SIG-M5 treated with dmso at 0.1 percent for 504 hours (cell line): ENCODE measurements at regions not wholly inside any gene's neighbourhood (a gene's known extent, or its start where the extent isn't known, plus 50 kb on each side); places are given as distances from the start of the nearest gene placed in this dataset.

ENCODE experiments used
- DNase-seq: peaks from one replicate; lab custom pipeline; 2025; ENCODE audit not compliant: unreplicated experiment; lab: John Stamatoyannopoulos, UW

DNA sequence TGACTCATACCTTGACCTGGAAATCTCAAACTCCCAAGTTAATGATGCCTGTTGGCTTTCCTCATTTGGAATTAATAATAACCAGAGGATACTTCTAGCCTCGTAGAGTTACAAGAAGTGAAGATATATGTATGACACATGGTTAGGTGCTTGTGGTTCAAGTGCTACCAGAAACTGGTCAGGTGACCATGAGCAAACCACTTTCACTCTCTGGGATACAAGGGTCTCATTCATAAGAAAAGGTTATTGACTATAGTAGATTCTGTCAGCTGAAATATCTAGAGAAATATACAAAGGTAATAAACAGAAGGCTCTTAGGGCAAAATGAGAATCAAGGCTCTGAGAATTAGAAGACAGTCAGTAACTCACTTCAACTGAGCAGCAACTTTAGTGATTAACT, 233.3 kb downstream of the KCNA4 start:
- no peak for DNase-seq

DNA sequence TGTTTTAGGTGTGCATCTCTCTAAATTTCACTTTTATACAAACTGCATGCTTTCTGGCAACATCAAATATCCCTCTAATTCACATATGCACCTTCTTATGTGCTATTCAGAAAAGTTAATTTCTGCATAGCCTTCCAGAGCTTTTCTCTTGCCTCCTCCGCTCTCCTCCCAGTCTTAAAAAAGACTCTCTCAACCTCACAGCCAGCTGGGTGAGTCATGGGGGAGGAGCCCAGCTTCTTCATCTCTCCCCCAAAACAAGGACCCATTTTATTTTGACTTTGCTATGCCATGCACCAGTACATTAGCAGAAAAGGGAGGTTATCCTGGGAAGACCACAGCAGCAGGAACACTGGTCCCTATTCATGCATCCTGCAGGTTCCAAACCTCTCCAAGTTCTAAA, 234.4 kb downstream of the KCNA4 start:
- DNase-seq = no peak

DNA sequence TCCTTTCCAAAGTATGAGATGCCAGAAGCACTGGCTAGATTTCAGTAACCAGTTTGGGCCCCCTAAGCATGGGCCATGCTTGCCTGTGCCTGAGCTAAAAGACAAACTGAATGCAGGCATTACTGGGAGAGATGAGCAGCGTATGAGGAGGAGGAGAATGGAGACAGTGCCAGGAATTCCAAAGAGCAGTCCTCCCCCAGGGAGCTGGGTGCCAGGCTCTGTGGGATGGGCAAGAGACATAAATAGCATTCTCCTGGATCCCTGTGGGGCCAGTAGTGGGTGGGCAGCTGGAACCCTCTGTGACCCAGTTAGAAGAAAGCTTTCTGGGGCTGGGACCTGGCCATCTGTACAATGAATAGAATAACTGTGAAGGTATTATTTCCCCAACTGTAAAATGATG, 235.6 kb downstream of the KCNA4 start:
- DNase-seq = no peak

DNA sequence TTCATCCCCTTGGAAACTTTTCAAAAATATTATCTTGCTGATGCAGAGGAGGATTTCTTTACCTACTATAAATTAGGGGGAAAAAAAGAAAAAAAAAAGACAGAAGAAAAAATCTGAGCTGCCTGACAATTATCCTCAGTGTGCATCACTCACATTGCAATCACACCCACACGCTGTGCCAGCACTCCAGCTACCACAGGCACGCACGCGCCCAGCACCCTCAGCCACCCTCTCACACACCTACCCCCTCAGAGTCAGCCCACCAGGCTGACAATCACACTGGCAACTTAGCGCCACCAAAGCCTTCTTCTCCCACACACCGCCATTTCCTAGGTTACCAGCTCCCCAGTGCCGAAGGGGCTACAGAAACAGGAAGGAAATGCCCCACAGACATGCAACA, 236.1 kb downstream of the KCNA4 start:
- no peak for DNase-seq

DNA sequence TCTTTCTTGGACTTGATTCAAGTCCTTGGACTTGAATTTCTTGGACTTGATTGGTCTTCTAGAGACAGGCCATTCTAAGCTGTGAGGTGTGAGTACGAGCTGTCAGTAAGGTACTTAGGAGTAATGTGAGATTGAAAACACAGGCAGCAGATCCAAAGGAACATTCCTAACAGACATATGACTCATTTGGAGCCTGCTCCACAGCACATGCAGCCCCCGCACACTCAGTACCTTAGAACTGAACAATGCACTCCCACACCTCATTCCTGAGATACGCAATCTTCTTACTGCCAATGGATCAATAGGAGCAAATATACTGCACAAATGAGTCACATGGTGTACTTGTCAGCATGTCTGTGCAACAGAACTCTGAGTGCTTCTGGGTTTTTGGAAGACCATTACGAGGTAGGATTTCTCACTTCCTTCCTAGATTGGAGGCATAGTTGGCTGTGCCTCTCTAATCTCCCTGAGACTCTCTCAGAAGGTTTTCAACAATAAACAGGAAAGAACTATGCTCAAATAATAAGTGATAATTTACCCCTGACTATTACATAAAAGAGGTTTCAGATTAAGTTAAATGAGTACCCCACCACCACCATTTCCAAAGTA, 243.1 kb downstream of the KCNA4 start:
- DNase-seq = no peak

DNA sequence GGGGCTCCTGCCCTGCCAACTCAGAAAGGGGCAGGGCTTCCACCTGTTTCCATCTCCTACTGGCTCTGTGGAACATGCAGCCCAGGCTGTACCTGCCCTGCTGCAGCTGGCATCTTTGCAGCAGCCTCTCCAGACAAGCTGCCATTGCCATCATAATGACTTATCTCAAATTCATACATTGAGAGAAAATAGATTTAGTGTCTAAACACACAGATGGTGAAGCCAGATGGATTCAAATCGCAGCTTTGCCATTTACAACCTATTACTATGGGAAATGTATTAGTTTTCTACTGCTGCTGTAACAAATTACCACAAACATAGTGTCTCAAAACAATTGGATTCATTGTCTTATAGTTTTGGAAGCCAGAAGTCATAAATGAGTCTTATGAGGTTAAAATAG, 260.0 kb downstream of the KCNA4 start:
- DNase-seq = no peak

DNA sequence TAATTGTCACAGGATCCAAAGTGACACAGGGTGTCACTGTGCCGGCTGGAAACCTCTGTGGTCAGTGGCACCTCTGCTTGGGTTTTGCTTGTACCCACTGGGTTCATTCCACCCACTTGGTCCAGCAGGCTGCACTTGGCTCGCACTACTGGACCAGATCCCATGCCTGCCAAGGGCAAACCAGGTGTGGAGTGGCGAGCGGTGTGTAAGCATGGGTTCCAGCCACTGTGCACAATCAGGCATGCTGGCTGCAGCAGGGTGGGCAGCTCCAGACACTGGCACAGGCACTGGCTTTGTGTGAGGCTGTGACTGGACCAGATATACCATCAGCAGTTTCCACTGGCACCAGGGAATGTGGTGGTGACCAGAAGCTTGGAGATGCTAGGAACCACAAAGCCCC, 261.4 kb downstream of the KCNA4 start:
- no peak for DNase-seq

DNA sequence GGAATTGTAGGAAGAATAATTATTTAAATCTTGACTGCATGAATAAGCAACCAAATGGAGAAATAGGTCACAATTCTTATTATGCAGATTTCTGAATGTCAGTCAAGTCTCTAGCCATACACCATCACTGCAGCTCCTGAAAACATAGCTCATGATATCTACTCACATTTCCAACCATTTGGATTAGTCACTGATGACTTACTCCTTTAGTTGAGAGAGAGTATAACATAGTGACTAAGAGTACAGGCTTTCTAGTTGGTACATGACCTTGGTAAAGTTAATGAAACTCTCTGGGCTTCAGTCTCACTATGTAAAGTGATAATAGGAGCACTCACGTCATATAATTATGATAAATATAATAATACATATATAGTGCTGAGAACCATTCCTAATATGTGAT, 265.2 kb downstream of the KCNA4 start:
- no peak for DNase-seq

DNA sequence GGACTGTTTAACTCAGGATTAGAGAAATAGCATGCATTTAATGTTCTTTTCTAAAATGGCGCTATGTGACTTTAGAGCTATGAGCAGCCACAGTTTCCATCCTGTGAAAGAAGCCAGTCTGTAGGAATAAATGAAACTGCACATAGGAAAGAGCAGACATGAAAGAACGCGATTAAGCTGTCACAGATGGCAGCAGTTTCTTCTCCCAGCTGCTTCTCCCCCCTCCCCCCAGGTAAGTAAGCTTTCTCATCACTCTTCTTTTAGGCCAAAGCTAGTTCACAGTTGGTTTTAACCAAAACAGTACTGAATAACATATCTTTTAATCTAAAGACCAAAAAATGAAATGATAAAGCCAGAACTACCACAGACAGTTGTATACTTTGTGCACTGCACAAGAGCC, 266.4 kb downstream of the KCNA4 start:
- DNase-seq = no peak

DNA sequence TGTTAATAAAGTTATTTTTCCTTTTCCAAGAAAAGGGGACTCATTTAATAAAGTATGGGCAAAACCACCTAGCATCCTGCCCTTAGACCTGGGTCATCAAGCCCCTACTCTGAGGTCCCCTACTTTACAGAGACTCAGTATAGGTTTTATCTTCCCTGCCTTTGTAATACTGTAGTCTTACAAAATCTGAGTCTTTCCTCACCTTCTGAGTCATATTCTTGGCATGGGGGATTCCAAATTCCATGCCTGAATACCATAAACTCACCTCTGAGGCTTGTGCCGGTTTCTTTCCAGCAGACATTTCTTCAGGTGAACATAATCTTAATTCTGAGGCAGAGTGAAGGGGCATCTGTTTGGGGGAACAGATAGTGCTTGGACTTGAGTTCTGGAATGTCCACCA, 282.5 kb downstream of the KCNA4 start:
- DNase-seq = no peak

DNA sequence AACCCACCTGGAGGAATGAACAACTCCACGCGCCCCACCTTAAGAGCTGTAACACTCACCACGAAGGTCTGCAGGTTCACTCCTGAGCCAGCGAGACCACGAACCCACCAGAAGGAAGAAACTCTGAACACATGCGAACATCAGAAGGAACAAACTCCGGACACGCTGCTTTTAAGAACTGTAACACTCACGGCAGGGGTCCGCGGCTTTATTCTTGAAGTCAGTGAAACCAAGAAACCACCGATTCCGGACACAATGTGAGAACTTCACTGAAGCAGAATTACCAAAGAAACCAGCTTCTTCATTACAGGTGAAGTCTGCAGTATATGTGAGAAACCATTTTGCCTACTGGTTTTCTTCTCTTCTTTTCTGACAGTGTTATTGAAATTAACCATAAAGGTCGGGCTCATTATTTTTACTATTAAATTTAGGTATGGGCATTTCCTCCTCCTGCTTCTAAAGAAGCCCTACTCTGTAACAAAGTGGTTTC, 303.0 kb downstream of the KCNA4 start:
- no peak for DNase-seq

DNA sequence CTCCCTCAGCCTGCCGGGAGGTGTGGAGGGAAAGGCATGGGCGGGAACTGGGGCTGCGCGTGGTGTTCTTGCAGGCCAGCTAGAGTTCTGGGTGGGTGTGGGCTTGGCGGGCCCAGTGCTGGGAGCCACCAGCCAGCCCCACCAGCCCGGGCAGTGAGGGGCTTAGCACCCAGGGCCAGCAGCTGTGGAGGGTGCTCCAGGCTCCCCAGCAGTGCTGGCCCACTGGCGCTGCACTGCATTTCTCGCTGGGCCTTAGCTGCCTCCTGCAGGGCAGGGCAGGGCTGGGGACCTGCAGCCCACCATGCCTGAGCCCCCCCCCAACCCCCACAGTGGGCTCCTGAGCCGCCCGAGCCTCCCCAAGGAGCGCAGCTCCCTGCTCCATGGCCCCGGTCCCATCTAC, 304.2 kb downstream of the KCNA4 start:
- no peak for DNase-seq

DNA sequence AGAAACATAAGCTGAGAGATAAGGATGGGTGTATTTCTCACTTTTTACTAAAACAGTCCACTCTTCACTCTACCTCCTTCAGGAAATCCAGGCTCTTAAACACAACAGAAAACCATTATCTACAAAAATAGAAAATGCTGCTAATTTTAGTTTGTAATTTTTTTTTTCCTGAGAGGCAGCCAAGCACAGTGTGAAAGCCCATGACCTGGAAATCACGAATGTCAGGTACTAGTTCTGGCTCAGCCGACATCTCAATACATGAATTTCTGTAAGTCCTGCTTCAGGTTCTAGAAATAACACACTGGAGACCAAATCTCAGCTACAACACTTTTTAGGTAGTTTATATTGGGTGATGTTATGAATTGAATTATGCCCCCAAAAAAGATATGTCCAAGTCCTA, 308.9 kb downstream of the KCNA4 start:
- no peak for DNase-seq

DNA sequence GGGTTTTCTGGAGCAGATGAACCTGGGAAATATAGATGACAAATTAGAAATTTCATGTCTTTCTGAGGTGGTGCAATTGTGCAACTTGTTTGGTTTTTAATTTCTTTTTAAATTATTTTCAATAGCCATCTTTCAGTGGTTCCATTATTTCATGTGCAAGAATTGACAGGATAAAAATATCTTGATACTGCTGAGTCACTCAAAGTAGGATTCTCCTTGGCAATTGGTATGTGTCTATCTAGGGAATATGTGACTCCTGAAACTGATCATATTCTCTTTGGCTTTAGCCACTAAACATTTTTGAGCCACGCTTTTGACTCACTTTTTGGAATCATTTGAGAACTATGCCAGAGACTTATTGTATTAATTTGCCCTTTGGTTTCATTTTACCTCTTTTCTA, 331.5 kb downstream of the KCNA4 start:
- no peak for DNase-seq

DNA sequence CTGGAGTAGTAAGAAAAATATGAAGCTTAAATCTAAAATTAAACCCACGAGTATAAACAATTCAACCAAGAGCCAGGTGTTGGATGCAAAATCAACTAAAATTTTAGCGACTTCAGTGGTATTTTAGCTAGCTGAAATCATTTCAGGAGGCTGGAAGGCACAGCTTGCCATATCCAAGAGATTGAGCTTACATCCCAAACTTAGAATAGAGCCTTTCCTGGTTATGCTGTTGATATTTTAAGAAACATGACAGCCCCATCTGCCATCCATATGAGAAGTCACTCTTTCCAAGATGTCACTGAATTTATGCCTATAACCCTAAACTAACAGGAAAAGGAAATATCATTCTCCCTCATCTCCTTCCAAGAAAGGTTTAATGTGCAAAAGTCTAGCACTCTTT, 334.0 kb downstream of the KCNA4 start:
- no peak for DNase-seq

DNA sequence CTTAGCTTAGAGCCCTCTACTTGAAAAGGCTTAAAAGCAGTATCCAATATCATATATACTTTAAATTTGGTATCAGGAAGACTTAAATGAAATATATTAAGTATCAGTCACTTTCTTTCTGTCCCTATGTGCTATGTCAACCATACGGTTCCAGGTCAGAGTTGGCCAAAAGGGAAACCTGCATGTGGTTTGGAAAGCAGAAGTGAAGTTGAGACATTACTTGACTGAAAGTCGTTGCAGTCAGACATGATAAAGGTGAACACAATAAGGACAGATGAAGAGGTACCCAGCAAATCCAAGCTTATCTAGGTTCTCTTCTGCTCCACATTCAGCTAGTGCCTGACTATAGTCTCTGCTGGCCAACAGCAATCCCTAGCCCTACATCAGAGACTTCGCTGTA, 336.8 kb downstream of the KCNA4 start:
- DNase-seq = no peak

DNA sequence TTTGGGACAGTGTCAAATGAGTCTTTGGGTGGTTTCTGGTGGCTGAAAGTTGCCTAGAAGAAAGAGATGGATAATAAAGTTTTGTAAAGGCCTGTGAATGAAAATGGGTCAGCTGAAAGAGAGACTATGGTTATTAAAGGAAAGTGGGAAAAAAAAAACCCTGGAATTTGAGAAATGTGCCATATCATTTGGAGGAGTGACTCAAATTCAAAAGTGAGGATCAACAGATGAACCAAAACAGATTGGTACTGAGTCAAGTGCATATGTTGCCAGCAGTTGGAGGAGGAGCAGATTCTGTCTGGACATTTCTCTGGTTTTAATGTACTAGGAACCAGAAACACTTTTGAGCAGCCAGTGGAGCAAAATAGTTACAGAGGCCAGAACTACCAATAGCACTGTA, 339.8 kb downstream of the KCNA4 start:
- DNase-seq = no peak

DNA sequence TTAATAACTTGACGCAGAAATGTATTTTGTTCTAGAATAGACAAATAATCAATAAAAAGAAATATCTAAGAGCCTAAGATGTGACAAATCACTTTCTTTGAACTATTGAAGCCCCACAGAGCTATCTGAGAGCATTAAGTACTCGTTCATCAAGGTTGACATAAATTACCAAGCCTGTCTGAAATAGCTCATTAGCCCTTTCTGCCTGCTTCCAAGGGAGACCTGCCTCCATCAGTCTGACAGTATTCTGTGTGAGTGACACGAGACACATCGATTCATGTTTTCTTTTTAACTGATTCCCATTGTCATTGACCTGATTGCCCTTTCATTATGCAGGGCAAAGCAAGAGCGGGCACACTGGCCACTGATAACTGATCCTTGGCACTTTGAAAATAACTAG, 347.5 kb downstream of the KCNA4 start:
- DNase-seq = no peak

DNA sequence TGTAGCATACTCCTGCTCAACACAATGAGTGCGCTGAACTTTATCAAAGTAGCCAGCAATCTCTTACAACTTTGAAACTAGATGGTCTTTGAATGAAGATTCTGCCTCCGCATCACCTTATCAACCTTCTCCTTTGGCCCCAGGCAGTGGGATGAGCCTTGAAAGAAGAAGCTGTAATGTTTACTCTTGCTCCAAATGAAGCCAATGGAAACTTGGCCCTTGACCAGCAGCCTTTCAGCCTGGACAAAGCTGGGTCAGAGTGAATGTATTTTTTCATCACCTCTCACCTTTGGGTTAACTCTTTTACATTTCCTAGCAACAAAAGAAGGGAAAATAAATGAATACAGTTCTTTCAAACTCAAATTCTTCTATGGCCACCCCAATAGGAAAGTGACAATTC, 359.1 kb downstream of the KCNA4 start:
- no peak for DNase-seq

DNA sequence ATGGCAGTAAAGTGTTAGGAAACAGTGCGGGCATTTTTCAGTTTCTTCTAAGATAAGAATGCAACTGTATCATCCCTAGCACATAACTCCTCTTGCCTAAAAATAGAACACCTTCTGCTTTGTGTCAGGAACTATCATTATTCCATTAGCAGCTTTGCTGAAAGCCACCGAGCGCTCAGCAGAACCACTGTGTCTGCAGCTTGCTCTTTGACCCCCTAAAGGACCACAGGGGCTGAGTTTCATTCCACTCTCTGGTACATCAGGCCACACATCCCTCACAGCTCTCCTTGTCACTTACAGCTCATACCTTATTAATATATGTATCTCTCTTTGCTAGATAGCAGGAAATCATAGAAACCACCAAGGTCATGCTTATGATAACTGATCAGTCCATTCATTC, 360.2 kb downstream of the KCNA4 start:
- DNase-seq = no peak

DNA sequence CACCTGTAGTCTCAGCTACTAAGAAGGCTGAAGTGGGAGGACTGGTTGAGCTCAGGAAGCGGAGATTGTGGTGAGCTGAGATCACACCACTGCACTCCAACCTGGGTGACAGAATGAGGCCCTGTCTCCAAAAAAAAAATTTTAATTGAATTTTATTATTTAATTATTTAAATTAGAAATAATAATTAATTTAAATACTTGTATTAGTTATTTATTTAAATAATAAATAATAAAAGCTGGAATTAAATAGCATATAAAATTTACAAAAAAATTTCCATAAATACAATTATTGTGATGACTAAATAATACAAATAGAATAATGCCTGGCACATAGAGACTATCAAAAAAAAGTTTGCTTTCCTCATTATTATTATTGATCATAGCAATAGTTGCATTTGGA, 371.5 kb downstream of the KCNA4 start:
- no peak for DNase-seq

DNA sequence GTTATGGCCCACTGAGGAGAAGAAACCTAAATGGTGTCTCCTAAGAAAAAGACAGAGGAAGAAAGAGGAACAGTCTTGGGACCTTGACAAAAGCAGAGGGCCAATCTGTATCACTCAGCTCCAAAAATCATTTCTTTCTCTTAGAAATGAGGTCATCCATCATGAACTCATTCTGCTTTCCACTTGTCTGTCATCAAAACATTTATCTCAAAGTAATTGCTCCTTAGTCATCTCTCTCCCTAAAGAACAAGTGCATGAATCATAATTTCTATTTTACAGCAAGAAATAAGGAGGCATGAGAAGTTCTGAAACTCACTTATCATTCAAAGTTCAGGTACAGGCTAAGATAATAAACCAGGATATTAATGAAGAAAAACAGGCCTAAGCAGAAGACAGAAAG, 375.6 kb downstream of the KCNA4 start:
- no peak for DNase-seq

DNA sequence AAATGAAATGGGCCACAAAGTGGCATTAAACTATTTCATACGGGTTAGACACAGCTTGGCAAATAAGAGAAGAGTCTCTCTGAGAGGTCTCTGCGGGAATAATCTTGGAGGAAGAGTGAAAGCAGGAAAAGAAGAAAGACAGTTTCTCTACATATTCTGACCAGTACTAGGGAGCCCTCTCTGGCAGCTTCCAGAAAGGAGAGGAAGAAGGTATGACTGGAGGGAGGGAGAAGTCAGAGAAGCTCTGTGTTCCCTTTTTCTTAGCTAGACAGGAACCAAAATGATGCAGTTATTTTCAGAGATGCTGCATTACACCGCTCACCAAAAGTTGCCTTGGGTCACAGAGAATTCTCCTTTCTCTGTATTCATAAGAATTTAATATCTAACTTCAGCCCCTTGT, 382.1 kb downstream of the KCNA4 start:
- no peak for DNase-seq

DNA sequence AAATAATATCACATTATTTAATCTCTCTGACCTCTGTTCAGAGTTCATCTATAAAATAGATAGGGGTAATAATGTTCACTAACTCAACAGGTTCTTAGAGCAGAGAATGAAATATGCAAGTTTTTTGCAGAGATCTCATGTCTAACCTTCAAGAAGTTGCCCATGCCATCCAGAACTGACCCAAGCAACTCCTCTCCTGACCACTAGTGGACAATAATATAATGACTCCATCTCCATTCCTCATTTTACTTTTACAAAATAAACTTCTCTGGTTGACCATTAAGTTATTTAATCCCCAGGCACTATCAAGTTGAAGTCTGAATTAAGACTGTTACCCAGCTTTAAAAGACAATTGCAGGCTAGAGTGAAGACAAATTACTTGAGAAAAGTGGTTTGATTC, 382.6 kb downstream of the KCNA4 start:
- DNase-seq = no peak
